GM12891 (cell line): ENCODE measurements at regions not wholly inside any gene's neighbourhood (a gene's known extent, or its start where the extent isn't known, plus 50 kb on each side); places are given as distances from the start of the nearest gene placed in this dataset.

ENCODE experiments used
- POLR2A ChIP-seq: IDR thresholded peaks from 2 replicates; pipeline ENCODE4 v1.6.1; 2011; ENCODE audit warnings: low read depth, low read length, control low read depth
- POLR2AphosphoS5 ChIP-seq: IDR thresholded peaks from 2 replicates; pipeline ENCODE4 v1.6.1; 2011; ENCODE audit warnings: low read depth, low read length, control low read depth
- POU2F2 ChIP-seq: IDR thresholded peaks from 2 replicates; pipeline ENCODE4 v1.6.1; 2011; ENCODE audit warnings: low read depth, mild to moderate bottlenecking, control low read depth, low read length, moderate library complexity
- SPI1 ChIP-seq: IDR thresholded peaks from 2 replicates; pipeline ENCODE4 v1.6.1; 2011; ENCODE audit warnings: low read depth, low read length, control low read depth
- TAF1 ChIP-seq: IDR thresholded peaks from 2 replicates; pipeline ENCODE4 v1.6.1; 2011; ENCODE audit warnings: low read depth, low read length, control low read depth

DNA sequence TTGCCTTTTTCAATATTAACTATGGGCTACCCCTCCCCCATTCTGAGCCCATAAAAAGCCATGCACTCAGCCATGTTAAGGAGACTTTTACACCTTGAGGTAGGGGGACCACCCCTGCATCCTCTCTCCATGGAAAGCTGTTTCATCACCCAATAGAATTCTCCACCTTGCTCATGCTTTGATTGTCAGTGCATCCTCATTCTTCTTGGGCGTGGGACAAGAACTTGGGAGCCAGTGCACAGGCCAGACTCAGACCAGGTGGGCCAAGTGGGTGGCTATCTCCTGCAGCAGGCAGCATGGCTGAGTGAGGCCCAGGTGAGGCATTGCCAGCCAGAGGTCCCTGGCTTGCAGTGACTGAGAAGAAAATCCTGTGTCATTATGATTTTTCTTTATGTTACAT, 357.4 kb upstream of the CDIN1 start:
- TF ChIP-seq TAF1 (no peak), POLR2AphosphoS5 (no peak), POLR2A (no peak), POU2F2 (no peak), SPI1 (no peak)
